Prostate gland (tissue), 2 donors: ENCODE measurements at regions not wholly inside any gene's neighbourhood (a gene's known extent, or its start where the extent isn't known, plus 50 kb on each side); places are given as distances from the start of the nearest gene placed in this dataset.

Experiments used
- CTCF ChIP-seq, 4 experiments: fragments of 200-600 bp in 2 of 4; fragments of 450-650 bp in 2 of 4; sonication (generic) in 2 of 4; IDR thresholded peaks; 1 replicate in 3 of 4; 2 replicates in 1 of 4; pipeline ENCODE4 v1.5.1; 2016 to 2019; ENCODE audit warnings: antibody characterized with exemption in 4 of 4, mild to moderate bottlenecking in 2 of 4, moderate library complexity in 2 of 4
- POLR2A ChIP-seq: fragments of 450-650 bp; IDR thresholded peaks from one replicate; pipeline ENCODE4 v1.6.1; 2016; ENCODE audit warnings: antibody characterized with exemption, mild to moderate bottlenecking

- no peak for TF ChIP-seq POLR2A
- TF ChIP-seq CTCF (IDR thresholded peaks at IDR 0.05), result no peak
Observed at GRCh38 chr1:232138044-232138443, 491.9 kb downstream of the SIPA1L2 start.
